HG02973 (cell line): ENCODE measurements at regions not wholly inside any gene's neighbourhood (a gene's known extent, or its start where the extent isn't known, plus 50 kb on each side); places are given as distances from the start of the nearest gene placed in this dataset.

Source experiments
- ATAC-seq: cut with Tn5 transposase; IDR thresholded peaks from one replicate; pipeline ENCODE4 v1.9.1; 2021; ENCODE audit warnings: moderate library complexity; ENCODE audit not compliant: unreplicated experiment

- no peak for ATAC-seq
Measured at GRCh38 chr9:87084407-87084806, 137.1 kb upstream of the GAS1 start.

- ATAC-seq: no peak
Measured at GRCh38 chr9:87085073-87085472, 137.8 kb upstream of the GAS1 start.

- ATAC-seq: no peak
Measured at GRCh38 chr9:87085521-87085920, 138.2 kb upstream of the GAS1 start.

- ATAC-seq: no peak
Measured at GRCh38 chr9:87086221-87086818, 139.0 kb upstream of the GAS1 start.

- ATAC-seq: no peak
Measured at GRCh38 chr9:87087197-87087596, 139.9 kb upstream of the GAS1 start.

- no peak for ATAC-seq
Measured at GRCh38 chr9:87088192-87088591, 140.9 kb upstream of the GAS1 start.

- ATAC-seq: no peak
Measured at GRCh38 chr9:87088621-87089365, 141.5 kb upstream of the GAS1 start.

GRCh38 chr9:87089506-87089905 is 142.2 kb upstream of the GAS1 start:
- ATAC-seq: no peak

GRCh38 chr9:87089929-87090328 is 142.6 kb upstream of the GAS1 start:
- ATAC-seq: no peak

- no peak for ATAC-seq
Measured at GRCh38 chr9:87093777-87094176, 146.5 kb upstream of the GAS1 start.

GRCh38 chr9:87095951-87096350 is 148.6 kb upstream of the GAS1 start:
- ATAC-seq: no peak

- no peak for ATAC-seq
Measured at GRCh38 chr9:87096506-87096905, 149.2 kb upstream of the GAS1 start.

GRCh38 chr9:87097238-87097637 is 149.9 kb upstream of the GAS1 start:
- ATAC-seq: no peak

- no peak for ATAC-seq
Measured at GRCh38 chr9:87099407-87099806, 152.1 kb upstream of the GAS1 start.

- ATAC-seq: no peak
Measured at GRCh38 chr9:87100001-87100400, 152.7 kb upstream of the GAS1 start.

- ATAC-seq: no peak
Measured at GRCh38 chr9:87102126-87102525, 154.8 kb upstream of the GAS1 start.

GRCh38 chr9:87107072-87107471 is 159.8 kb upstream of the GAS1 start:
- no peak for ATAC-seq

- no peak for ATAC-seq
Measured at GRCh38 chr9:87108661-87109060, 161.4 kb upstream of the GAS1 start.

GRCh38 chr9:87109231-87109631 is 161.9 kb upstream of the GAS1 start:
- no peak for ATAC-seq

GRCh38 chr9:87109851-87110250 is 162.5 kb upstream of the GAS1 start:
- no peak for ATAC-seq

- no peak for ATAC-seq
Measured at GRCh38 chr9:87111010-87111409, 163.7 kb upstream of the GAS1 start.

GRCh38 chr9:87112656-87113055 is 165.3 kb upstream of the GAS1 start:
- ATAC-seq: no peak

- no peak for ATAC-seq
Measured at GRCh38 chr9:87113874-87114273, 166.6 kb upstream of the GAS1 start.
